ENCODE measurements at regions not wholly inside any gene's neighbourhood (a gene's known extent, or its start where the extent isn't known, plus 50 kb on each side); places are given as distances from the start of the nearest gene placed in this dataset.

DNA sequence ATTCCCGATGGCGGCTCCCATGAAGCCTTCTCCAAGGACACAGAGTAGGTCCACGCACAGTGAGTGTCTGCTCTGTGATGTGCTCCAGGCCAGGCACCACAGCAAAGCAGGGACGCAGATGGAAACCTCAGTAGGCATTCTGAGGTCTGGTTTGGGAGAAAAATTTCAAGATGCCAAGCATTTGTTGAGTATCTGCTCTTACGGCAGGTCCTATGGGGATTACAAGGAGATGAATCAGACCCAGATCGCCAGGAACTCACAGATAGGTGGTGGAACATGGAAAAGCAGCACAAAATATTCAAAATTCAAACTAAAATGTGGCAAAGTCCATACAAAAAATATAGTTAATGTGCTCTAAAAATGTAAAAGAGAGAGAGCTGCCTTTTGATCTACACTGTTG is 684.9 kb upstream of the TMEM132C start:
- TF ChIP-seq, protein P1, sequence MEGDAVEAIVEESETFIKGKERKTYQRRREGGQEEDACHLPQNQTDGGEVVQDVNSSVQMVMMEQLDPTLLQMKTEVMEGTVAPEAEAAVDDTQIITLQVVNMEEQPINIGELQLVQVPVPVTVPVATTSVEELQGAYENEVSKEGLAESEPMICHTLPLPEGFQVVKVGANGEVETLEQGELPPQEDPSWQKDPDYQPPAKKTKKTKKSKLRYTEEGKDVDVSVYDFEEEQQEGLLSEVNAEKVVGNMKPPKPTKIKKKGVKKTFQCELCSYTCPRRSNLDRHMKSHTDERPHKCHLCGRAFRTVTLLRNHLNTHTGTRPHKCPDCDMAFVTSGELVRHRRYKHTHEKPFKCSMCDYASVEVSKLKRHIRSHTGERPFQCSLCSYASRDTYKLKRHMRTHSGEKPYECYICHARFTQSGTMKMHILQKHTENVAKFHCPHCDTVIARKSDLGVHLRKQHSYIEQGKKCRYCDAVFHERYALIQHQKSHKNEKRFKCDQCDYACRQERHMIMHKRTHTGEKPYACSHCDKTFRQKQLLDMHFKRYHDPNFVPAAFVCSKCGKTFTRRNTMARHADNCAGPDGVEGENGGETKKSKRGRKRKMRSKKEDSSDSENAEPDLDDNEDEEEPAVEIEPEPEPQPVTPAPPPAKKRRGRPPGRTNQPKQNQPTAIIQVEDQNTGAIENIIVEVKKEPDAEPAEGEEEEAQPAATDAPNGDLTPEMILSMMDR (IDR thresholded peaks at IDR 0.05) = no peak
- no peak for TF ChIP-seq POLR2A (IDR thresholded peaks at IDR 0.05)

Measured in heart left ventricle (tissue), 13 donors.